Skeletal muscle cell (primary cell): ENCODE measurements at regions not wholly inside any gene's neighbourhood (a gene's known extent, or its start where the extent isn't known, plus 50 kb on each side); places are given as distances from the start of the nearest gene placed in this dataset.
A peak's percentile ranks its signal among the peaks of the same experiment; 100 is the strongest.

ENCODE experiments used
- DNase-seq: peaks from one replicate; pipeline ENCODE4 v3.0.0-alpha.2; 2010; ENCODE audit warnings: low read depth
- H3K4me3 ChIP-seq: 2 replicates; pipeline ENCODE4 v1.5.1; 2011; ENCODE audit warnings: low read depth, mild to moderate bottlenecking, control low read depth, low read length, moderate library complexity

DNA sequence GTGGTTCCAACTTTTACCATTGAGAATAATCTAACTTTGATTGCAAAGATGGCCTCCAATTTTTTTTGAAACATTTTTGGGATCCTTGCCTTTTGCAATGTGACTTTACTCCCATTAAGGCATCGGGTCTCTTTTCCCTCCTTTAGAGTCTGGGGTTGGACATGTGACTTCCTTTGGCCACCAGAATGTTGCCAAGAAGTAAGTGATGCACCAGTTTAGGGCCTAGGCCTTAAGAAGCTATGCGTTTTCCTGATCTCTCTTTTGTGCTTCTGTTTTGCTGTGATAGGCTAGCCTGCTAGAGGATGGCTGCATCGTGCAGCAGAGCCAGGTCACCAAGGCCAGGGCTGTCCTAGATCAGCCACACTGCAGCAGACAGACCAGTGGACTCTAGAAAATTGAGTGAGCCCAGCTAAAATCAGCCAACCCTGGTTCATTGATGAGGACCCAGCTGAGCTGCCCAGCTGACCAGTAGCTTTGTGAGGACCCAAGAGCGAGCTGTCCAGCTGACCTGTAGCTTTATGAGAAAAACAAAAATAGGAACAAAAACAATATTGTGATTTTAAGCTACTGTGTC is 594.0 kb upstream of the JAG1 start:
- no peak for DNase-seq
- no peak overlapping the region for H3K4me3 ChIP-seq

GRCh38 chr20:11270566-11270965 is 596.8 kb upstream of the JAG1 start:
- H3K4me3 ChIP-seq: no peak overlapping the region
- DNase-seq: no peak

GRCh38 chr20:11271319-11271718 is 597.5 kb upstream of the JAG1 start:
- H3K4me3 ChIP-seq: no peak overlapping the region
- DNase-seq: no peak

DNA sequence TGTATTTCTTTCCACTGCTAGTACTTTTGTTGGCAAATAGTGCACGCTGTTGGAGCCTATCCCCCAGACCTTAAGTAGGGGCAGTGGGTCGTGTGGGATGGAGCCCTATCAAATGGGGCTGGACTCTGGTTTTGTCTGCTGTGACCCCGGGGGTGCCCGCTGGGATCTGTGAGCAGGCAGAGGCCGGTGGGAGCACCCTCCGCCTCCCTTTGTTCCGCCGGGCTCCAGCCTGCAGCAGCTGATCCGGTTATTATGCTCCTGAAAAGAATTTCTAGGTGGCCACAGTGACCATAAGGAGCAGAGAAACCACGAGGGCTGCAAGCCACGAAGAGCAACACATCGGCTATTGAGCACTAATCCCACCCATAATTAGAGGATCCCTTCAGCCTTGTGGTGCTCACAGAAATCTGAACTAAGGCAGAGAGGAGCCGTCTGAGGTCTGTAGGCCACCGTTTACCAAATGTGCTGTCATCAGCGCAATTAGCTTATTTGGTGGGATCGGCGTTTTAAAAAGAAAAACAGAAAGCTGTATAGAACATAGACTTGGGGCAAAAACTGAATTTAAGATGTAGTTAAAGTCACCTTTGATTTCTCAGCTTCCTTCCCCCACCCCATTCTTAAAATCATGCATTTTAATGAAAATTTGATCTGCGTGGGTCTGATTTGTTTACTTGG is 598.3 kb upstream of the JAG1 start:
- no peak for DNase-seq
- H3K4me3 ChIP-seq: no peak overlapping the region

DNA sequence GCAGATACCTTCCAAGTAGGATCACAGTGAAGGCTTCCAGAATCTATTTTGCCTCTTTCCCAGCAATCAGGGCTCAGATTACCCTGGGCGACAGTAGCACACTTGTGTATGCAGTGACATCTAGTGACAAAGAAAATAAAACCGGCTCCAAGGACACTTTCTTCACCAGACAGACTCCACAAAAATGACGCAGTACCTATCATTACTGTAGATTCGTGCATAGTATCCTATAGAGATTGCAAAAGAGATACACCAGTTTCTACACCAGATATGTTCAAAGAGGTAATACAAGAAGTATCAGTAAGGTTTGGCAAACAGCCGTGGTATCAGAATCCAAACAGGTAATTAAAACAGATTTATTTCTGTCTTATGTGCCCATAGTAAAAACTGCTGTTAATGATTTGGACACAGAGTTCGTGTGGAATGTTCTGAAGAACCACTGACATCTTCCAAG is 600.4 kb upstream of the JAG1 start:
- peak; percentile 36 for DNase-seq
- H3K4me3 ChIP-seq: no peak overlapping the region

GRCh38 chr20:11275740-11276139 is 601.9 kb upstream of the JAG1 start:
- no peak overlapping the region for H3K4me3 ChIP-seq
- no peak for DNase-seq

DNA sequence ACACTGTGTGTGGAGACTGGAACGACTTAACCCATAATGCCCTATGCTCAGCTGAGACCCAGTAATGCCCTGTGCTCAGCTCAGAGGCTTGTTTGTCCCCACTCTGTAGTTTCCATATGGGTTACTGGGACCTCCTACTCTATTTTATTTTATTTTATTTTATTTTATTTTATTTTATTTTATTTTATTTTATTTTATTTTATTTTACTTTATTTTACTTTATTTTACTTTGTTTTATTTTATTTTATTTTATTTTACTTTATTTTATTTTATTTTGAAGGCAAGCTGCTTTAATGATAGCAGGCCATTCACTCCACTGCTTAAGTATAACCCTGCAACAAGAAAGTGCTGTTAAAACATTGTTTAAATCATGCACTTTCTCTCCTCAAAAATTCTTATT is 603.4 kb upstream of the JAG1 start:
- H3K4me3 ChIP-seq: no peak overlapping the region
- no peak for DNase-seq

DNA sequence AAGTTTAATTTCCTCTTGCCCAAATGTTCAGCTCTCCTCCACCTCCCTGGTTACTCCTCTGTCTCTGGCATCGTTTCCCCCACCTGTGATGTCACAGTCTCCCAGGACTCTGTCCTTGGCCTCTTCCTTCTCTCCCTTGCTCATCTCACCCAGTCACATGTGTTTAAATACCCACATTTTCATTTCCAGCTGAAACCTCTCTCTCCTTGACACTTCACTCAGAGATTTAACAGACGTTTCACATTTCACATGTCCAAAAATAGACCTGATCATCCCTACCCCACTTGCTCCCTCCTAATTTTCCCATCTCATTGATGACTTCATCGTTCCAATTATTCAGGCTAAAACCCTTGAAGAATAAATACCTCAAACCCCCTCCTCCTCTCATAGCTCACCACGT is 604.1 kb upstream of the JAG1 start:
- no peak overlapping the region for H3K4me3 ChIP-seq
- DNase-seq: no peak

DNA sequence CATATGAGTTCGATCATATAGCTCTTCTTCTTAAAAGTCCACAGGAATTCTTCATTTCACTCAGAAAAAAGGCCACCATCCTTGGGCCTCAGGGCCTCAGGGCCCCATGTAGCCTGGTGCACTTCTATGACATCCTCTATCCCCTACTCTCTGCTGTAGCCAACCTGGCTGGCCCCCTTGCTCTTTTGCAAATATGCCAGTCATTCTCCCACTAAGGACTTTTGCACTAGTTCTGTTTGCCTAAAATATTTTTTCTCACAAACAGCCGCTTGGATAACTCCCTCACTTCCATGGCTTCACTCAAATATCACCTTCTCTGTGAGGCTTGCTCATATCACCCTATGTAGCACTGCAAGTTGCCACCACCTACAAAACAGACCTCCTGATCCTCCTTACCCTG is 604.7 kb upstream of the JAG1 start:
- no peak for DNase-seq
- H3K4me3 ChIP-seq: no peak overlapping the region

GRCh38 chr20:11281240-11281639 is 607.4 kb upstream of the JAG1 start:
- no peak overlapping the region for H3K4me3 ChIP-seq
- DNase-seq: no peak

GRCh38 chr20:11281768-11282167 is 608.0 kb upstream of the JAG1 start:
- H3K4me3 ChIP-seq: no peak overlapping the region
- no peak for DNase-seq

GRCh38 chr20:11287126-11287525 is 613.3 kb upstream of the JAG1 start:
- no peak for DNase-seq
- H3K4me3 ChIP-seq: no peak overlapping the region

- H3K4me3 ChIP-seq: no peak overlapping the region
- DNase-seq: no peak
Measured at GRCh38 chr20:11296221-11296620, 621.5 kb upstream of the BTBD3 start.

GRCh38 chr20:11296951-11297350 is 620.7 kb upstream of the BTBD3 start:
- H3K4me3 ChIP-seq: no peak overlapping the region
- no peak for DNase-seq

DNA sequence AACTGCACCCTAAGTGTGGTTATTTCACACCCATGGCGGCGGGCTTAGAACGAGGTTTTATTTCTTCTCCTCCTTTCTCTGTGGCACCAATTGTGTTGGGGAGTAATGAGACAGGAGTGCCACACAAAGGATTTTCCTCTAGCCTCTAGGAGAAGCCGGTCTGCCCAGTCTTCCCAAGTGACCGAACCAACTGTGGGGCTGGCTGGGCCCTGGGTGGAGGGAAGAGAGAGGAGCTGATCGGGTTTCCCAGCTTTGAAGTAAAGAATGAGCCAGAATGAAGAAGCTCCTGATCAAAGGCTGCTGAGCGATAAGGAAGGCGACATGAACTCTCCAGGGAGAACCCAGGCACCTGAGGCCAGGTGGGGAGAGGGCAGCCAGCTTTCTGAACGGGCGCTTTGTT is 616.0 kb upstream of the BTBD3 start:
- no peak overlapping the region for H3K4me3 ChIP-seq
- DNase-seq: no peak

- DNase-seq: no peak
- no peak overlapping the region for H3K4me3 ChIP-seq
Measured at GRCh38 chr20:11302436-11302835, 615.3 kb upstream of the BTBD3 start.

- no peak overlapping the region for H3K4me3 ChIP-seq
- no peak for DNase-seq
Measured at GRCh38 chr20:11304795-11305194, 612.9 kb upstream of the BTBD3 start.

DNA sequence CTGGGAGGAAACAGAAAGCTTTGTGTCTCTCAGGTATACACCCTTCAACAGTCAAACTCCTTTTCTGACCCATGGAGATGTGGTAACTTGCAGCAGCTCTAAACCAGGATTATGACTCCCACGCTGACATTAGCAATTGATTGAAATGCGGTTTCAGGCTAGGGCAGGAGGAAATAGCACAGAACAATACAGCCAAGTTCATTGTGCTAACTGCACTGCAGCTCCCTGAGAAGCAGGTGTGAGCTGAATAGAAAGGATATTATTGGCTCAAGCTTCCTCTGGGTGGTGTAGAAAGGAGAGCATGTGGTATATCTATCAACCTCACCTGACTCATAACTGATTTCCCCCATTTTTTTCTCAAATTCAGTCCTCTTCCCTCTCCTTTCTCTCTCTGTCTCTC is 612.3 kb upstream of the BTBD3 start:
- H3K4me3 ChIP-seq: no peak overlapping the region
- DNase-seq: no peak

- no peak overlapping the region for H3K4me3 ChIP-seq
- no peak for DNase-seq
Measured at GRCh38 chr20:11311659-11312224, 606.0 kb upstream of the BTBD3 start.

- no peak overlapping the region for H3K4me3 ChIP-seq
- DNase-seq: no peak
Measured at GRCh38 chr20:11315525-11315924, 602.2 kb upstream of the BTBD3 start.

DNA sequence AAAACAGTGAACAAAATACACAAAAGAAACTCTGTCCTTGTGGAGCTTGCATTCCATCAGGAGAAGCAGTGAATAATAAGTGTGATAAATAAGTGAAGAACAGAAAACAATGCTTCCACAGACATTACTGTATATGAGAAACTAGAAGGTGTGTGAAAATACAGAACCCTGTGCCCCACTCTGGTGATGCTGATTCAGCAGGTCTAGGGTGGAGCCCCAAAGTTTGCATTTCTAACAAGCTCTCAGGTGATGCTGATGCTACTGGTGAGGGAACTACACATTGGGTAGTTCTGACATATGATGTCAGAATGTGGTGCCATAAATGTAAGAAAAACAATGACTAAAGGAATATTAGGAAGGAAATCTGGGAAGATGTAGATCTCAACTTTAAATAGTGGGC is 601.4 kb upstream of the BTBD3 start:
- no peak overlapping the region for H3K4me3 ChIP-seq
- DNase-seq: no peak
